OCI-LY7 (cell line): ENCODE measurements at regions not wholly inside any gene's neighbourhood (a gene's known extent, or its start where the extent isn't known, plus 50 kb on each side); places are given as distances from the start of the nearest gene placed in this dataset.

Experiments
- BruUV-seq: library from RNA; stranded (reverse); fragments of 400-500 nt; replicated peaks from 2 replicates; lab custom pipeline; 2021; lab: Mats Ljungman, UMichigan
- CTCF ChIA-PET: fragments of 300-600 bp; sonication (Branson Sonifier 250); formaldehyde crosslinking; loops from one replicate; lab custom pipeline; 2022; ENCODE audit warnings: antibody characterized with exemption; ENCODE audit not compliant: unreplicated experiment; lab: Charles Lee
- POLR2A ChIA-PET: fragments of 300-600 bp; sonication (Branson Sonifier 250); formaldehyde crosslinking; loops from one replicate; lab custom pipeline; 2022; ENCODE audit warnings: antibody characterized with exemption; lab: Charles Lee
- DNase-seq: peaks from one replicate; pipeline ENCODE4 v3.0.0-alpha.2; 2015; ENCODE audit warnings: low spot score
- H2AFZ ChIP-seq: fragments of 200-600 bp; sonication (generic), shearing (Covaris generic); 2 replicates; pipeline ENCODE4 v1.6.1; 2014; ENCODE audit warnings: mild to moderate bottlenecking, antibody characterized with exemption, low read length, moderate library complexity
- H3K27ac ChIP-seq: fragments of 200-600 bp; sonication (generic); 2 replicates; pipeline ENCODE4 v1.5.1; 2014; ENCODE audit warnings: mixed run types, low read depth, mild to moderate bottlenecking, moderate library complexity, low read length, inconsistent platforms; ENCODE audit not compliant: poor library complexity, severe bottlenecking
- H3K36me3 ChIP-seq: fragments of 200-600 bp; sonication (generic); 2 replicates; pipeline ENCODE4 v1.6.1; 2014; ENCODE audit warnings: mild to moderate bottlenecking, antibody characterized with exemption, low read length, moderate library complexity, mixed read lengths; ENCODE audit not compliant: insufficient read depth
- H3K4me1 ChIP-seq: fragments of 200-600 bp; sonication (generic); 2 replicates; pipeline ENCODE4 v1.5.1; 2014; ENCODE audit warnings: mild to moderate bottlenecking, low read length; ENCODE audit not compliant: insufficient read depth, poor library complexity, severe bottlenecking
- H3K4me2 ChIP-seq: fragments of 200-600 bp; sonication (generic); 2 replicates; pipeline ENCODE4 v1.6.1; 2014; ENCODE audit warnings: mild to moderate bottlenecking, low read length
- H3K4me3 ChIP-seq: fragments of 200-600 bp; sonication (generic); 2 replicates; pipeline ENCODE4 v1.5.1; 2014; ENCODE audit warnings: mild to moderate bottlenecking, low read depth, low read length; ENCODE audit not compliant: poor library complexity, severe bottlenecking
- H3K79me2 ChIP-seq: fragments of 200-600 bp; sonication (generic); 2 replicates; pipeline ENCODE4 v1.6.1; 2016; ENCODE audit warnings: low read depth, mild to moderate bottlenecking, low read length, moderate library complexity, mixed read lengths; ENCODE audit not compliant: insufficient read depth
- H3K9me2 ChIP-seq: fragments of 200-600 bp; sonication (generic); 2 replicates; pipeline ENCODE4 v1.6.1; 2016; ENCODE audit warnings: mild to moderate bottlenecking, low read length, mixed read lengths; ENCODE audit not compliant: insufficient read depth
- H3K9me3 ChIP-seq: fragments of 200-600 bp; sonication (generic); 2 replicates; pipeline ENCODE4 v1.6.1; 2014; ENCODE audit warnings: mild to moderate bottlenecking, mixed run types, low read length, mixed read lengths
- H4K20me1 ChIP-seq: fragments of 200-600 bp; sonication (generic); 2 replicates; pipeline ENCODE4 v1.6.1; 2014; ENCODE audit warnings: mild to moderate bottlenecking, antibody characterized with exemption, low read length, moderate library complexity, mixed read lengths; ENCODE audit not compliant: insufficient read depth
- CTCF ChIP-seq: fragments of 200-600 bp; sonication (generic); conservative IDR thresholded peaks from 2 replicates; pipeline ENCODE4 v1.5.1; 2014; ENCODE audit warnings: mild to moderate bottlenecking, antibody characterized with exemption, low read length, moderate library complexity, mixed read lengths
- EZH2phosphoT487 ChIP-seq: fragments of 200-600 bp; sonication (generic); IDR thresholded peaks from 2 replicates; pipeline ENCODE4 v1.6.1; 2018; ENCODE audit warnings: low read depth, borderline replicate concordance, mild to moderate bottlenecking, mixed run types, antibody characterized with exemption, low read length, moderate library complexity, mixed read lengths
- intact Hi-C: fragments of 100-400 bp; cut with micrococcal nuclease; formaldehyde crosslinking; loops from one replicate; pipeline ENCODE4 v1.10.0; 2022; ENCODE audit not compliant: unreplicated experiment

DNA sequence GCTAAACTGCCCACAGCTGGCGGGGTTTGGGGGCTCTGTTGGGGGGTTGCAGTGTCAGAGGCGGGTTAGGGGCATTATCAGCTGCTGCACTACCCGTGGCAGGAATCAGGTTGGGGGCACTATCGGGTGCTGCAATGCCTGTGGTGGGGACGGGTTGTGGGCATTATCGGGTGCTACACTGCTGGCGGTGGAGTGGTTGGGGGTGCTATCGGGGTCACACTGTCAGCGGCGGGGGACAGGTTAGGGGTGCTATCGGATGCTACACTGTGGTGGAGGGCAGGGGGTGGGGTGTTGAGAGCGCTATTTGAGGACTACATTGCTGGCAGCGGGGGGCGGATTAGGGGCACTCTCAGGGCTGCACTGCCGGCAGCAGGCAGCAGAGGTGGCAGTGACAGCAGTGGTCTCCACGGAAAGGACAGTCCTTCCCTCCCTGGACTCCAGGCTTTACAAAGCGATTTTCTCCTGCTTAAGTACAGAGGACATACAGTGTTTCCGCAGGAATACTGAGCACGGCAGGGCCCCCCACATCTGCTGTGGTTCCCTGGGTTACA is 119.5 kb upstream of the VPREB1 start:
- H3K9me3 ChIP-seq, result no peaks in the 10 kb centered on the region
- H2AFZ ChIP-seq, result no peak overlapping the region
- no peak overlapping the region for H3K27ac ChIP-seq
- H3K9me2 ChIP-seq, result no peaks in the 10 kb centered on the region
- no peaks in the 10 kb centered on the region for H3K36me3 ChIP-seq
- no peak overlapping the region for H3K4me2 ChIP-seq
- H4K20me1 ChIP-seq, result no peaks in the 10 kb centered on the region
- no peak for DNase-seq
- ChIA-PET CTCF (no interaction called here), POLR2A (no interaction called here)
- H3K4me3 ChIP-seq, result no peak overlapping the region
- TF ChIP-seq CTCF (no peak), EZH2phosphoT487 (no peak)
- intact Hi-C loops, result no loop called here
- no TSS peak for BruUV-seq
- no peaks in the 10 kb centered on the region for H3K79me2 ChIP-seq
- no peaks in the 10 kb centered on the region for H3K4me1 ChIP-seq

DNA sequence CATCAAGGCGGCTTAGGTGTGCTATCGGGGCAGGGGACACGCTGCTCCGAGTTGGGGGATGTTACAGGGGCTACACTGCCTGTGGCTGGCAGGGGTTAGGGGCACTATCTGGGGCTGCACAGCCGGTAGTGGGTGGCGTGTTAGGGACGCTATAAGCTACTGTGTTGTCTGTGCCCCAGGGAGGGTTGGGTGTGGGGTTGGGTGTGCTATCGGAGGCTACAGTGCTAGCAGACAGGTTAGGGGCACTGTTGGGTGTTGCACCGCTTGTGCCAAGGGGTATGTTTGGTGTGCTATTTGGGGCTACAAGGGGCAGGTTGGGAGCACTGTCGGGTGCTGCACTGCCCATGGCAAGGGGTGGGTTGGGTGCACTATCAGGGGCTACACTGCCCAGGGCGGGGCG is 120.2 kb upstream of the VPREB1 start:
- H3K27ac ChIP-seq, result no peak overlapping the region
- ChIA-PET CTCF (no interaction called here), POLR2A (no interaction called here)
- H3K36me3 ChIP-seq, result no peaks in the 10 kb centered on the region
- intact Hi-C loops, result no loop called here
- H2AFZ ChIP-seq, result no peak overlapping the region
- H3K4me1 ChIP-seq, result no peaks in the 10 kb centered on the region
- H4K20me1 ChIP-seq, result no peaks in the 10 kb centered on the region
- H3K79me2 ChIP-seq, result no peaks in the 10 kb centered on the region
- BruUV-seq, result no TSS peak
- no peak for DNase-seq
- TF ChIP-seq EZH2phosphoT487 (no peak), CTCF (no peak)
- H3K4me2 ChIP-seq, result no peak overlapping the region
- H3K9me2 ChIP-seq, result no peaks in the 10 kb centered on the region
- H3K9me3 ChIP-seq, result no peaks in the 10 kb centered on the region
- no peak overlapping the region for H3K4me3 ChIP-seq

GRCh38 chr22:22123960-22124278 is 120.7 kb upstream of the VPREB1 start:
- Histone ChIP-seq H2AFZ (no peak overlapping the region), H3K27ac (no peak overlapping the region), H3K4me3 (no peak overlapping the region), H3K9me2 (no peaks in the 10 kb centered on the region), H3K9me3 (no peaks in the 10 kb centered on the region), H3K4me1 (no peaks in the 10 kb centered on the region), H3K36me3 (no peaks in the 10 kb centered on the region), H4K20me1 (no peaks in the 10 kb centered on the region), H3K79me2 (no peaks in the 10 kb centered on the region), H3K4me2 (no peak overlapping the region)
- intact Hi-C loops, result no loop called here
- DNase-seq, result no peak
- ChIA-PET POLR2A (no interaction called here), CTCF (no interaction called here)
- BruUV-seq, result no TSS peak
- TF ChIP-seq CTCF (no peak), EZH2phosphoT487 (no peak)
